ENCODE measurements at regions not wholly inside any gene's neighbourhood (a gene's known extent, or its start where the extent isn't known, plus 50 kb on each side); places are given as distances from the start of the nearest gene placed in this dataset.
"Not testable (repeated sequence)": the region's sequence is repeated elsewhere in the genome, so short reads cannot be mapped to it uniquely, and the experiment has no call there.

DNA sequence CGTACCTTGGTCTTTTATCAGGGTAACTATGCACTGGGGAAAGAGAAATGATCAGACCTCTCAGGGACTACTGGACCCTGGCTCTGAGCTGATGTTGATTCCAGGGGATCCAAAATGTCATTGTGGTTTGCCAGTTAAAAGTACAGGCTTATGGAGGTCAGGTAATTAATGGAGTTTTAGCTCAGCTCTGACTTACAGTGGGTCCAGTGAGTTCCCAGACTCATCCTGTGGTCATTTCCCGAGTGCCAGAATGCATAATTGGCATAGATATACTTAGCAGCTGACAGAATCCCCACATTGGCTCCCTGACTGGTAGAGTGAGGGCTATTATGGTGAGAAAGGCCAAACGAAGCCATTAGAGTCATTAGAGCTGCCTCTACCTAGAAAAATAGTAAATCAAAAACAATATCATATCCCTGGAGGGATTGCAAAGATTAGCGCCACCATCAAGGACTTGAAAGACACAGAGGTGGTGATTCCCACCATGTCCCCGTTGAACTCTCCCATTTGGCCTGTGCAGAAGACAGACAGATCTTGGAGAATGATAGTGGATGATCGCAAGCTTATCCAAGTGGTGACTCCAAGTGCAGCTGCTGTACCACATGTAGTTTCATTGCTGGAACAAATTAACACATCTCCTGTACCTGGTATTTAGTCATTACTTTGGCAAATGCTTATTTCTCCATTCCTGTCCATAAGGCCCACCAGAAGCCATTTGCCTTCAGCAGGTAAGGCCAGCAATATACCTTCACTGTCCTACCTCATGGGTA is 152.4 kb downstream of the THBS2 start:
- Mint-ChIP-seq H3K27me3 (peaks cover 21% of the 10 kb centered on the region), H3K27ac (no peak overlapping the region), H3K4me1 (ENCODE audit: low read depth) (no peaks in the 10 kb centered on the region), H3K36me3 (ENCODE audit: low read depth) (no peaks in the 10 kb centered on the region), H3K9me3 (no peaks in the 10 kb centered on the region), H3K4me3 (no peak overlapping the region)
- H3K27me3 ChIP-seq (ENCODE audit: control insufficient read depth in 1 of 2, insufficient read depth in 2 of 2, low read length in 2 of 2): peaks cover 0 to 3% of the 10 kb centered on the region in 2 experiments
- ChIA-PET CTCF (no interaction called here), POLR2A (no interaction called here)
- H3K4me1 ChIP-seq (ENCODE audit: insufficient read depth, low read length): no peaks in the 10 kb centered on the region
- TF ChIP-seq CTCF (IDR thresholded peaks at IDR 0.05): no peak
- H3K4me3 ChIP-seq (ENCODE audit: low read length): no peak overlapping the region
- H3K9me3 ChIP-seq (ENCODE audit: control insufficient read depth in 1 of 2, insufficient read depth in 1 of 2, low read length in 2 of 2): no peaks in the 10 kb centered on the region
- intact Hi-C loops (cut with DNase I, micrococcal nuclease): no loop called here
- ATAC-seq (ENCODE audit: poor library complexity) (no peak), DNase-seq (no peak)
- no peak overlapping the region for H3K27ac ChIP-seq (ENCODE audit: low read depth in 1 of 2, low read length in 2 of 2)
- no peaks in the 10 kb centered on the region for H3K36me3 ChIP-seq (ENCODE audit: insufficient read depth, low read length)

DNA sequence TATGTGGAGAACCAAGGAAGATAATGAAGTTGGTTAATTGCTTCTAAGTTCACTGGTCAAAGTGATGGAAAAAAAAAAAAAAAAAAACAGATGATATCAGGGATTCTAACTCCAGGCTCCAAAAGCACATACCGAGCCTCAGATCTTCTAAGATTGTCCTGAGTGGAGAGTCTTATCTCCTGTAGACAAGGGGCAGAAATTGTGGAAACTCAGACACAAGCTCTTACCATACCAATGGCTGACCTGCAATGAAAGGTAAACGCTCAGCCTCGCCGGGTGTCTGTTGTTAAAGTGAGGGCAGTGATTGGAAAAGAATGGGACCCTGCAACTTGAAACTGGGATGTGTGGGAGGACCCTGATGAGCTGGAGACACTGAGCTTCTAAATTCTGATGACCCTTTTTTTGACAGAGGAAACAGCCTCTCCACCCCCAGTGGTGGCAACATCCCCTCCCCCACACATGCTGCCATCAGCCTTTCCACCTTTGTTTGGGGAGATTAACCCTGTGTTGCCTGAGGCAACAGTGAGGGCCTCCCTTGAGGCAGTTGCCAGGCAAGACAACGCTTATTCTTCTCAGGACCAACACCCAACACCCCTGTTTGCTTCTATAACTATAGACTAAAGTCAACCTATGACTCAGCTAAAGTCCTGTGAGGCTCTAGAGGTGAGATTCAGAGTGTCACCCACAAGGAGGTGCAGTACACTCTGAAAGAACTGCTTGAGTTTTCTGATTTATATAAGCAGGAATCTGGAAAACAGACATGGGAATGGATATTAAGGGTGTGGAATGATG is 154.0 kb downstream of the THBS2 start:
- no peaks in the 10 kb centered on the region for H3K9me3 ChIP-seq (ENCODE audit: control insufficient read depth in 1 of 2, insufficient read depth in 1 of 2, low read length in 2 of 2)
- DNase-seq (no peak), ATAC-seq (ENCODE audit: poor library complexity) (no peak)
- intact Hi-C loops (cut with DNase I, micrococcal nuclease): no loop called here
- peaks cover 0 to 3% of the 10 kb centered on the region in 2 experiments for H3K27me3 ChIP-seq (ENCODE audit: control insufficient read depth in 1 of 2, insufficient read depth in 2 of 2, low read length in 2 of 2)
- Mint-ChIP-seq H3K9me3 (no peaks in the 10 kb centered on the region), H3K4me1 (ENCODE audit: low read depth) (no peaks in the 10 kb centered on the region), H3K4me3 (no peak overlapping the region), H3K27me3 (peaks cover 33% of the 10 kb centered on the region), H3K27ac (no peak overlapping the region), H3K36me3 (ENCODE audit: low read depth) (no peaks in the 10 kb centered on the region)
- H3K36me3 ChIP-seq (ENCODE audit: insufficient read depth, low read length): no peaks in the 10 kb centered on the region
- TF ChIP-seq CTCF (IDR thresholded peaks at IDR 0.05): no peak
- ChIA-PET CTCF (no interaction called here), POLR2A (no interaction called here)
- H3K4me1 ChIP-seq (ENCODE audit: insufficient read depth, low read length): no peaks in the 10 kb centered on the region
- no peak overlapping the region for H3K27ac ChIP-seq (ENCODE audit: low read depth in 1 of 2, low read length in 2 of 2)
- no peak overlapping the region for H3K4me3 ChIP-seq (ENCODE audit: low read length)

GRCh38 chr6:169098651-169099050 is 155.0 kb downstream of the THBS2 start:
- H3K27ac ChIP-seq (ENCODE audit: low read depth in 1 of 2, low read length in 2 of 2); ATAC-seq (ENCODE audit: poor library complexity); intact Hi-C loops (cut with DNase I, micrococcal nuclease); H3K4me3 ChIP-seq (ENCODE audit: low read length); H3K27me3 ChIP-seq (ENCODE audit: control insufficient read depth in 1 of 2, insufficient read depth in 2 of 2, low read length in 2 of 2); CTCF ChIA-PET; H3K27ac Mint-ChIP-seq; DNase-seq; H3K4me1 Mint-ChIP-seq (ENCODE audit: low read depth); H3K9me3 ChIP-seq (ENCODE audit: control insufficient read depth in 1 of 2, insufficient read depth in 1 of 2, low read length in 2 of 2); H3K4me1 ChIP-seq (ENCODE audit: insufficient read depth, low read length); POLR2A ChIA-PET; H3K36me3 Mint-ChIP-seq (ENCODE audit: low read depth); H3K4me3 Mint-ChIP-seq; H3K36me3 ChIP-seq (ENCODE audit: insufficient read depth, low read length); H3K9me3 Mint-ChIP-seq: not testable (repeated sequence)
- peaks cover 39% of the 10 kb centered on the region for H3K27me3 Mint-ChIP-seq
